Activated B cell treated with CpG ODN at 0.5 μM for 24 hours (primary cell): ENCODE measurements at regions not wholly inside any gene's neighbourhood (a gene's known extent, or its start where the extent isn't known, plus 50 kb on each side); places are given as distances from the start of the nearest gene placed in this dataset.

Experiments
- ATAC-seq: fragments of 200-7000 bp; cut with Tn5 transposase; one replicate; pipeline ENCODE4 v1.10.0; 2021; ENCODE audit warnings: low read depth, mild to moderate bottlenecking, moderate library complexity
- CTCF ChIA-PET: fragments of 350-600 bp; sonication (Branson Sonifier 250); formaldehyde crosslinking; loops from one replicate; lab custom pipeline; 2021; ENCODE audit warnings: antibody characterized with exemption; lab: Charles Lee
- POLR2A ChIA-PET: fragments of 350-600 bp; sonication (Branson Sonifier 250); formaldehyde crosslinking; loops from one replicate; lab custom pipeline; 2021; ENCODE audit warnings: antibody characterized with exemption; lab: Charles Lee
- DNase-seq: peaks from one replicate; pipeline ENCODE4 v3.0.0; 2022
- H3K27ac Mint-ChIP-seq: one replicate; pipeline ENCODE4 v1.8.0; 2020; ENCODE audit warnings: mixed read lengths
- H3K27me3 Mint-ChIP-seq: one replicate; pipeline ENCODE4 v1.8.0; 2021; ENCODE audit warnings: mixed read lengths
- H3K36me3 Mint-ChIP-seq: one replicate; pipeline ENCODE4 v1.8.0; 2021; ENCODE audit warnings: low read depth, mixed read lengths
- H3K4me1 Mint-ChIP-seq: one replicate; pipeline ENCODE4 v1.8.0; 2021; ENCODE audit warnings: mixed read lengths
- H3K4me3 Mint-ChIP-seq: one replicate; pipeline ENCODE4 v1.8.0; 2020; ENCODE audit warnings: mild to moderate bottlenecking, mixed read lengths
- H3K9me3 Mint-ChIP-seq: one replicate; pipeline ENCODE4 v1.8.0; 2020; ENCODE audit warnings: mixed read lengths
- intact Hi-C: fragments of 100-400 bp; cut with micrococcal nuclease; formaldehyde crosslinking; loops from one replicate; pipeline ENCODE4 v1.15.1; 2024
- TF ChIP-seq, protein P1 (sequence below): fragments of 200-600 bp; IDR thresholded peaks from one replicate; pipeline ENCODE4 v1.8.0; 2022; ENCODE audit warnings: antibody characterized with exemption, mild to moderate bottlenecking

GRCh38 chr7:145031162-145031561 is 195.3 kb upstream of the TPK1 start:
- ChIA-PET CTCF (interaction anchor here (1.4 kb wide), 1 partner anchor 292 kb away, joined by 3 read pairs; no protein-coding TSS in a partner anchor), POLR2A (no interaction called here)
- H3K4me3 Mint-ChIP-seq: no peak overlapping the region
- H3K27me3 Mint-ChIP-seq: peaks cover 2% of the 10 kb centered on the region
- ATAC-seq (no peak), DNase-seq (no peak)
- H3K36me3 Mint-ChIP-seq: no peaks in the 10 kb centered on the region
- peaks cover 3% of the 10 kb centered on the region for H3K9me3 Mint-ChIP-seq
- intact Hi-C loops: no loop called here
- TF ChIP-seq, protein P1, sequence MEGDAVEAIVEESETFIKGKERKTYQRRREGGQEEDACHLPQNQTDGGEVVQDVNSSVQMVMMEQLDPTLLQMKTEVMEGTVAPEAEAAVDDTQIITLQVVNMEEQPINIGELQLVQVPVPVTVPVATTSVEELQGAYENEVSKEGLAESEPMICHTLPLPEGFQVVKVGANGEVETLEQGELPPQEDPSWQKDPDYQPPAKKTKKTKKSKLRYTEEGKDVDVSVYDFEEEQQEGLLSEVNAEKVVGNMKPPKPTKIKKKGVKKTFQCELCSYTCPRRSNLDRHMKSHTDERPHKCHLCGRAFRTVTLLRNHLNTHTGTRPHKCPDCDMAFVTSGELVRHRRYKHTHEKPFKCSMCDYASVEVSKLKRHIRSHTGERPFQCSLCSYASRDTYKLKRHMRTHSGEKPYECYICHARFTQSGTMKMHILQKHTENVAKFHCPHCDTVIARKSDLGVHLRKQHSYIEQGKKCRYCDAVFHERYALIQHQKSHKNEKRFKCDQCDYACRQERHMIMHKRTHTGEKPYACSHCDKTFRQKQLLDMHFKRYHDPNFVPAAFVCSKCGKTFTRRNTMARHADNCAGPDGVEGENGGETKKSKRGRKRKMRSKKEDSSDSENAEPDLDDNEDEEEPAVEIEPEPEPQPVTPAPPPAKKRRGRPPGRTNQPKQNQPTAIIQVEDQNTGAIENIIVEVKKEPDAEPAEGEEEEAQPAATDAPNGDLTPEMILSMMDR: no peak
- no peak overlapping the region for H3K27ac Mint-ChIP-seq
- no peaks in the 10 kb centered on the region for H3K4me1 Mint-ChIP-seq

GRCh38 chr7:145030754-145031153 is 194.9 kb upstream of the TPK1 start:
- peaks cover 2% of the 10 kb centered on the region for H3K27me3 Mint-ChIP-seq
- peaks cover 3% of the 10 kb centered on the region for H3K9me3 Mint-ChIP-seq
- no peak overlapping the region for H3K27ac Mint-ChIP-seq
- TF ChIP-seq, protein P1: no peak
- ChIA-PET POLR2A (no interaction called here), CTCF (interaction anchor here (1.4 kb wide), 1 partner anchor 292 kb away, joined by 3 read pairs; no protein-coding TSS in a partner anchor)
- H3K36me3 Mint-ChIP-seq: no peaks in the 10 kb centered on the region
- no peak for DNase-seq
- no peak for ATAC-seq
- intact Hi-C loops: no loop called here
- no peaks in the 10 kb centered on the region for H3K4me1 Mint-ChIP-seq
- H3K4me3 Mint-ChIP-seq: no peak overlapping the region

DNA sequence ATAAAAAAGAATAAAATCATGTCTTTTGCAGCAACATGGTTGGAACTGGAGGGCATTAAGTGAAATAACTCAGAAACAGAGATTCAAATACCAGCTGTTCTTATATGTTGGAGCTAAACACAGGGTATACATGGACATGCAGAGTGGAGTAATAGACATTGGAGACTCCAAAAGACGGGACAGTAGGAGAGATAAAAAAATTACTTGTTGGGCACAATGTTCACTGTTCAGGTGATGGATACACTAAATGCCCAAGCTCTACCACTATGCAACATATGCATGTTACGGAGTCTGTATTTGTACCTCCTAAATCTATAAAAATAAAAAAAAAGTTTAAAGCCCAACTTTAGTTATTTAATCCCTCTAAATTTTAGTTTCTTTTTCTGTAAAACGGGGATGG is 184.6 kb upstream of the TPK1 start:
- H3K36me3 Mint-ChIP-seq: no peaks in the 10 kb centered on the region
- TF ChIP-seq, protein P1: no peak
- H3K4me1 Mint-ChIP-seq: no peaks in the 10 kb centered on the region
- H3K4me3 Mint-ChIP-seq: no peak overlapping the region
- CTCF ChIA-PET: no interaction called here
- no peaks in the 10 kb centered on the region for H3K9me3 Mint-ChIP-seq
- no peak for ATAC-seq
- no peaks in the 10 kb centered on the region for H3K27me3 Mint-ChIP-seq
- no peak for DNase-seq
- H3K27ac Mint-ChIP-seq: no peak overlapping the region
- intact Hi-C loops: no loop called here
- POLR2A ChIA-PET: no interaction called here

- no peaks in the 10 kb centered on the region for H3K9me3 Mint-ChIP-seq
- DNase-seq (no peak), ATAC-seq (no peak)
- ChIA-PET POLR2A (no interaction called here), CTCF (no interaction called here)
- intact Hi-C loops: no loop called here
- H3K36me3 Mint-ChIP-seq: no peaks in the 10 kb centered on the region
- no peak overlapping the region for H3K27ac Mint-ChIP-seq
- H3K4me3 Mint-ChIP-seq: no peak overlapping the region
- no peaks in the 10 kb centered on the region for H3K4me1 Mint-ChIP-seq
- no peaks in the 10 kb centered on the region for H3K27me3 Mint-ChIP-seq
- TF ChIP-seq, protein P1: no peak
These were observed 180.2 kb upstream of the TPK1 start for GRCh38 chr7:145016068-145016467.

- intact Hi-C loops: no loop called here
- H3K4me1 Mint-ChIP-seq: no peaks in the 10 kb centered on the region
- H3K27me3 Mint-ChIP-seq: no peaks in the 10 kb centered on the region
- ChIA-PET CTCF (no interaction called here), POLR2A (no interaction called here)
- DNase-seq (no peak), ATAC-seq (no peak)
- no peak overlapping the region for H3K4me3 Mint-ChIP-seq
- no peak overlapping the region for H3K27ac Mint-ChIP-seq
- TF ChIP-seq, protein P1: no peak
- no peaks in the 10 kb centered on the region for H3K36me3 Mint-ChIP-seq
- no peaks in the 10 kb centered on the region for H3K9me3 Mint-ChIP-seq
These were observed 174.0 kb upstream of the TPK1 start for GRCh38 chr7:145009876-145010275.
